ENCODE measurements at regions not wholly inside any gene's neighbourhood (a gene's known extent, or its start where the extent isn't known, plus 50 kb on each side); places are given as distances from the start of the nearest gene placed in this dataset.

GRCh38 chr18:51911584-51911983 lies 428.4 kb upstream of the DCC start:
- Histone ChIP-seq H3K79me2 (ENCODE audit: control insufficient read depth, insufficient read depth, low read length) (no peaks in the 10 kb centered on the region), H3K36me3 (ENCODE audit: control insufficient read depth, insufficient read depth, low read length) (no peaks in the 10 kb centered on the region), H3K9ac (ENCODE audit: insufficient read depth in 1 of 2, low read depth in 2 of 2, low read length in 2 of 2) (no peak overlapping the region), H3K9me1 (ENCODE audit: control insufficient read depth, insufficient read depth, low read length) (no peaks in the 10 kb centered on the region), H4K20me1 (replicated peaks; ENCODE audit: control insufficient read depth, insufficient read depth, low read length) (no peaks in the 10 kb centered on the region), H2AFZ (ENCODE audit: low read depth, low read length) (no peak overlapping the region), H3K9me3 (replicated peaks; ENCODE audit: control insufficient read depth, insufficient read depth, low read depth, low read length) (no peaks in the 10 kb centered on the region), H3K4me3 (no peak overlapping the region), H3K4me2 (ENCODE audit: insufficient read depth, low read length) (no peak overlapping the region), H3K4me1 (replicated peaks in 1 of 2; ENCODE audit: control insufficient read depth in 2 of 2, insufficient read depth in 2 of 2, low read length in 2 of 2) (no peaks in the 10 kb centered on the region), H3K27me3 (ENCODE audit: control insufficient read depth in 2 of 2, insufficient read depth in 2 of 2, low read length in 2 of 2) (no peaks in the 10 kb centered on the region), H3K27ac (ENCODE audit: extremely low read depth, low read depth, low read length) (no peak overlapping the region)
- POLR2A ChIA-PET, result no interaction called here
- 0% methylated on average over 3 of the region's 3 CpGs for WGBS (ENCODE audit: insufficient coverage, low coverage, missing lambda C conversion rate)
- in situ Hi-C loops (cut with MboI), result no loop called here
- ATAC-seq (no peak), DNase-seq (ENCODE audit: extremely low read depth in 1 of 4, low spot score in 3 of 4) (no peak), FAIRE-seq (no peak)
- CTCF ChIA-PET (ENCODE audit: low intra/inter-chr PET ratio), result no interaction called here
- intact Hi-C loops (cut with micrococcal nuclease), result no loop called here
- BruUV-seq (replicated peaks), result no TSS peak
- TF ChIP-seq MYBL2 (IDR thresholded peaks at IDR 0.05; ENCODE audit: low read depth) (no peak), MYBL2 (CRISPR knock-in tag; IDR thresholded peaks at IDR 0.05; ENCODE audit: borderline replicate concordance) (no peak), TRIM28 (IDR thresholded peaks at IDR 0.05) (no peak), IFI16 (CRISPR knock-in tag; IDR thresholded peaks at IDR 0.05) (no peak), ZNF609 (CRISPR knock-in tag; IDR thresholded peaks at IDR 0.05; ENCODE audit: borderline replicate concordance) (no peak), ZNF79 (CRISPR knock-in tag; IDR thresholded peaks at IDR 0.05; ENCODE audit: low read depth) (no peak), MYC (IDR thresholded peaks at IDR 0.05; ENCODE audit: low read depth, low read length) (no peak), MYC (CRISPR knock-in tag; IDR thresholded peaks at IDR 0.05; ENCODE audit: borderline replicate concordance, low read depth) (no peak), NONO (IDR thresholded peaks at IDR 0.05; ENCODE audit: low read depth in 2 of 2, low read length in 1 of 2) (no peak), ZHX1 (conservative IDR thresholded peaks at IDR 0.05; ENCODE audit: low read length) (no peak), POLR2B (IDR thresholded peaks at IDR 0.05; ENCODE audit: low read depth, partially characterized antibody) (no peak), MCM2 (IDR thresholded peaks at IDR 0.05; ENCODE audit: low read depth) (no peak), MXI1 (IDR thresholded peaks at IDR 0.05; ENCODE audit: low read depth, low read length) (no peak), PKNOX1 (IDR thresholded peaks at IDR 0.05) (no peak), POLR2AphosphoS5 (IDR thresholded peaks at IDR 0.05; ENCODE audit: control insufficient read depth, insufficient read depth, low read depth, low read length) (no peak), XRCC3 (IDR thresholded peaks at IDR 0.05) (no peak), PHTF2 (CRISPR knock-in tag; IDR thresholded peaks at IDR 0.05) (no peak)

Measured in K562 (cell line).